ENCODE measurements at regions not wholly inside any gene's neighbourhood (a gene's known extent, or its start where the extent isn't known, plus 50 kb on each side); places are given as distances from the start of the nearest gene placed in this dataset.

DNA sequence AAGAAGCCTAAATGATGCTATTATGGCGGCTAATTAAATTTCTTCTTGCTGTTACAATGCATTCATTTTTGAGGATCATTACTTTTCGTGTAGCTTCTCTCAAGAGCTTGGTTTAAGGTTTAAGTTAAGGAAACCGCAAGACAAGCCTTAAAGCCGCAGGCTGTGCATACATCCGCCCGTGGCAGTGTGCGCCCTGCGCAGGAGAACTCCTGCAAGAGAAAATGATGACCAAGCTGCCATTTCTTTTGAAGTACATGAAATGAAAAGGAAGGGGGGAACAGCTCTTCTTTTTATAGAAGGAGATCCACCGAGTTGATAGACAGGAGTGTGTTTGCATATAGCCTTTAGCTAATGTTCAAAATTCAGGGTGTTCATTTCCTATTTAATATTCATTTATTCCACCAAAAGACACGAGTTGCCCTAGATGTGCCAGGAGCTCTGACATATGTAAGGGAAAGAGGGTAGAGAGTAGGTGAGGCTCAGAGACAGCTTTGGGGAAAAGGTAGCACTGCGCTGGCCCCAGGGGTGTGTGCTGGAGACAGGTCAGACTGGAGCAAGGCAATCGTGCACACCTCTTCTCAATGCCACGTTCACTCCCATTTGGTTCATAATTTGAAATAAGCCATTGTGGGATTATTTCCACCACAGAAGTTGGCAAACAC lies 112.1 kb upstream of the LDB2 start:
- TF ChIP-seq POLR2AphosphoS5 (IDR thresholded peaks at IDR 0.05; ENCODE audit: borderline replicate concordance, low read depth, low read length) = no peak; the same call in 1 of the 2 replicates
- no peak for TF ChIP-seq EZH2 (IDR thresholded peaks at IDR 0.05)
- TF ChIP-seq FOXP2 (optimal IDR thresholded peaks at IDR 0.05; ENCODE audit: control extremely low read depth, extremely low read length, insufficient read depth) = no peak

All from SK-N-MC (cell line).